ENCODE measurements at regions not wholly inside any gene's neighbourhood (a gene's known extent, or its start where the extent isn't known, plus 50 kb on each side); places are given as distances from the start of the nearest gene placed in this dataset.

DNA sequence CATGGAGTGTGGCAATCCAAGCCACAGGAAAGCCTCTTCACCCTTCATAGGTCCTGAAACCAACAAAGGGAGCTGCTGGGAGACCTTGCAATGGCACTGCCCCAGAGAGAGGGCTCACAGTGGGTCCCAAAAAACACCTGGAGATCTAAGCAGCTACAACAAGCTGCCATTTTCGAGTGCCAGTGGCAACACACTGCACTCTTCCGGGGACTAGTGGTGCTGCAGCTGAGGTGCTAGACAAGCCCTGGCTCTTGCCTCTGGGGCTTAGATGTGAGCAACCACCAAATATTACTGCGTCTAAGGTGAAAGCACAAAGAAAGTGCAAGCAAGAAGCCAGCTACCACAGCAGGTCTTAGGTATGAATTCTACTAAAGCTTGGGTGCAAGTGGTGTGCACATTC, 192.9 kb downstream of the NOL4 start:
- no peak for TF ChIP-seq EZH2 (IDR thresholded peaks at IDR 0.05; ENCODE audit: low read length, unreplicated experiment)
- TF ChIP-seq, protein P1, sequence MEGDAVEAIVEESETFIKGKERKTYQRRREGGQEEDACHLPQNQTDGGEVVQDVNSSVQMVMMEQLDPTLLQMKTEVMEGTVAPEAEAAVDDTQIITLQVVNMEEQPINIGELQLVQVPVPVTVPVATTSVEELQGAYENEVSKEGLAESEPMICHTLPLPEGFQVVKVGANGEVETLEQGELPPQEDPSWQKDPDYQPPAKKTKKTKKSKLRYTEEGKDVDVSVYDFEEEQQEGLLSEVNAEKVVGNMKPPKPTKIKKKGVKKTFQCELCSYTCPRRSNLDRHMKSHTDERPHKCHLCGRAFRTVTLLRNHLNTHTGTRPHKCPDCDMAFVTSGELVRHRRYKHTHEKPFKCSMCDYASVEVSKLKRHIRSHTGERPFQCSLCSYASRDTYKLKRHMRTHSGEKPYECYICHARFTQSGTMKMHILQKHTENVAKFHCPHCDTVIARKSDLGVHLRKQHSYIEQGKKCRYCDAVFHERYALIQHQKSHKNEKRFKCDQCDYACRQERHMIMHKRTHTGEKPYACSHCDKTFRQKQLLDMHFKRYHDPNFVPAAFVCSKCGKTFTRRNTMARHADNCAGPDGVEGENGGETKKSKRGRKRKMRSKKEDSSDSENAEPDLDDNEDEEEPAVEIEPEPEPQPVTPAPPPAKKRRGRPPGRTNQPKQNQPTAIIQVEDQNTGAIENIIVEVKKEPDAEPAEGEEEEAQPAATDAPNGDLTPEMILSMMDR (conservative IDR thresholded peaks at IDR 0.05; ENCODE audit: low read depth, low read length), result peak; percentile 44
- no peak for TF ChIP-seq EZH2phosphoT487 (IDR thresholded peaks at IDR 0.05; ENCODE audit: borderline replicate concordance, low read length)
